ENCODE measurements at regions not wholly inside any gene's neighbourhood (a gene's known extent, or its start where the extent isn't known, plus 50 kb on each side); places are given as distances from the start of the nearest gene placed in this dataset.

DNA sequence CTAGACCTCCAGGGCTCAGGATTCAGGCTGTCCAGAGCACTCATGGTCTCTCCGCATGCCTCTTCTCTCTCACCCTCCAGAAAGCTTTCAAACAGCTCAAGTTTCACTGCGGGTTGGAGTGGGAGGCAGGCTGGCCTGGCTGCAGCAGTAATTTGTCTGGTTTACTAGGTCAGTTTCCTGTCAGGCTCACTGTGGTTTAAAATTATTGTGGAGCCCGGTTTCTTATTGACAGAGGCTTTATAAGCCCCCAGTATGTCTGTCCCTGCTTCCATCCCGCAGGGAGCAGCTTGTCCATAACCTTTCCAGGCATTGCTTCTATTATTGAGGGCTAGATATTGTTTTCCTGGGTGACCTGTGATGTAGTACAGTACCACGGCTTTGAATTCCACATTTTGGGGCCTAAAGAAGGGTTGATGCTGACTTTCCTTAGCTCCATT, 235.3 kb upstream of the SORL1-AS1 start:
- no peak for DNase-seq
- intact Hi-C loops (cut with DNase I): no loop called here

DNA sequence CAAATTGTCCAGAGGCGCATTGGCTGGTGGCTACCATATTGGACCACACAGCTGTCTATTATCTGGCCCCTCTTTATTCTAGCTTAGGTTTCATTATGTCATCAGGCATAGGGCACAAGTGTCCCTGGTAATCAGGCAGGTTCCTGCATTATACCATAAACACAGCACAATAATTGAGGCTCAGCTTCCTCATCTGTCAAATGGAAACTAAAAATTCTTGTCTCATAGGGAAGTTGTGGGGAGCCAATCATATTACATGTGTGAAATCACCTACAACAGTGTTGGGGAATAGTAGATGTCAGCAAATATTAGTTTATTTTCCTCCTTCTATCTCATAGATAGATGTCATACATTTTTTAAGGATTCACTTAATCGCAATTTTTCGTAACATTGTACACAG, 231.0 kb upstream of the SORL1-AS1 start:
- intact Hi-C loops (cut with DNase I): no loop called here
- no peak for DNase-seq
